Keratinocyte (primary cell): ENCODE measurements at regions not wholly inside any gene's neighbourhood (a gene's known extent, or its start where the extent isn't known, plus 50 kb on each side); places are given as distances from the start of the nearest gene placed in this dataset.

Source experiments
- DNase-seq: peaks from one replicate; pipeline ENCODE4 v3.0.0-alpha.2; 2011; ENCODE audit warnings: low read depth, missing footprints, low spot score
- FAIRE-seq: peaks from 2 replicates; lab custom pipeline; 2011; peaks lifted over from hg19 to GRCh38; lab: Jason Lieb, UNC
- H2AFZ ChIP-seq: 2 replicates; pipeline ENCODE4 v1.6.0; 2012; ENCODE audit warnings: low read length, control low read depth, inconsistent platforms; ENCODE audit not compliant: control insufficient read depth
- H3K27ac ChIP-seq: 2 replicates; pipeline ENCODE4 v1.5.1; 2011; ENCODE audit warnings: low read length; ENCODE audit not compliant: control insufficient read depth, insufficient read depth
- H3K27me3 ChIP-seq: 3 replicates; pipeline ENCODE4 v1.6.0; 2011; ENCODE audit warnings: low read length; ENCODE audit not compliant: control insufficient read depth, insufficient read depth; ENCODE audit errors: extremely low read depth
- H3K36me3 ChIP-seq, 2 experiments: 2 replicates in 1 of 2; 3 replicates in 1 of 2; pipeline ENCODE4 v1.5.1; 2011; ENCODE audit warnings: low read length in 2 of 2, mild to moderate bottlenecking in 1 of 2; ENCODE audit not compliant: control insufficient read depth in 2 of 2, insufficient read depth in 2 of 2; ENCODE audit errors: extremely low read depth in 1 of 2
- H3K4me1 ChIP-seq: 3 replicates; pipeline ENCODE4 v1.5.1; 2011; ENCODE audit warnings: low read length; ENCODE audit not compliant: control insufficient read depth, insufficient read depth; ENCODE audit errors: extremely low read depth
- H3K4me2 ChIP-seq: 3 replicates; pipeline ENCODE4 v1.6.0; 2011; ENCODE audit warnings: low read depth, low read length; ENCODE audit not compliant: control insufficient read depth, insufficient read depth; ENCODE audit errors: extremely low read depth
- H3K4me3 ChIP-seq, 3 experiments: fragments of 200-600 bp in 1 of 3; sonication (generic) in 1 of 3; 2 replicates in 2 of 3; 3 replicates in 1 of 3; pipeline ENCODE4 v1.5.1; 2011 to 2016; ENCODE audit warnings: low read length in 3 of 3, mild to moderate bottlenecking in 3 of 3, control low read depth in 2 of 3, inconsistent platforms in 1 of 3, low read depth in 1 of 3, mixed read lengths in 1 of 3, mixed run types in 1 of 3, moderate library complexity in 1 of 3; ENCODE audit not compliant: control insufficient read depth in 2 of 3, insufficient read depth in 2 of 3; ENCODE audit errors: extremely low read depth in 1 of 3
- H3K79me2 ChIP-seq: 2 replicates; pipeline ENCODE4 v1.6.0; 2012; ENCODE audit warnings: low read length; ENCODE audit not compliant: control insufficient read depth, insufficient read depth
- H3K9ac ChIP-seq: 3 replicates; pipeline ENCODE4 v1.6.0; 2011; ENCODE audit warnings: low read length; ENCODE audit not compliant: control insufficient read depth, insufficient read depth; ENCODE audit errors: extremely low read depth
- H3K9me1 ChIP-seq: 3 replicates; pipeline ENCODE4 v1.6.0; 2011; ENCODE audit warnings: low read length; ENCODE audit not compliant: control insufficient read depth, insufficient read depth; ENCODE audit errors: extremely low read depth
- H3K9me3 ChIP-seq: 2 replicates; pipeline ENCODE4 v1.5.1; 2012; ENCODE audit warnings: low read depth, low read length; ENCODE audit not compliant: control insufficient read depth
- H4K20me1 ChIP-seq: 3 replicates; pipeline ENCODE4 v1.6.0; 2011; ENCODE audit warnings: low read length; ENCODE audit not compliant: control insufficient read depth, insufficient read depth; ENCODE audit errors: extremely low read depth
- EZH2 ChIP-seq: IDR thresholded peaks from one replicate; pipeline ENCODE4 v1.6.1; 2012; ENCODE audit warnings: inconsistent platforms, mild to moderate bottlenecking, low read length, moderate library complexity
- dilution Hi-C: fragments of 300-500 bp; cut with MboI; formaldehyde crosslinking; loops from one replicate; pipeline ENCODE4 v1.7.0; 2020; ENCODE audit warnings: low sequenced_read_pairs; ENCODE audit not compliant: extremely low pct_ligation_motif_present
- TF ChIP-seq, protein P1 (sequence below), 3 experiments: IDR thresholded peaks in 1 of 3; conservative IDR thresholded peaks in 1 of 3; optimal IDR thresholded peaks in 1 of 3; 2 replicates in 2 of 3; 3 replicates in 1 of 3; pipeline versions ENCODE3 to v1.5.1; 2011; ENCODE audit warnings: low read length in 3 of 3, mild to moderate bottlenecking in 3 of 3, moderate library complexity in 2 of 3, control low read depth in 1 of 3, inconsistent platforms in 1 of 3; ENCODE audit not compliant: insufficient read depth in 2 of 3; ENCODE audit errors: extremely low read depth in 1 of 3

DNA sequence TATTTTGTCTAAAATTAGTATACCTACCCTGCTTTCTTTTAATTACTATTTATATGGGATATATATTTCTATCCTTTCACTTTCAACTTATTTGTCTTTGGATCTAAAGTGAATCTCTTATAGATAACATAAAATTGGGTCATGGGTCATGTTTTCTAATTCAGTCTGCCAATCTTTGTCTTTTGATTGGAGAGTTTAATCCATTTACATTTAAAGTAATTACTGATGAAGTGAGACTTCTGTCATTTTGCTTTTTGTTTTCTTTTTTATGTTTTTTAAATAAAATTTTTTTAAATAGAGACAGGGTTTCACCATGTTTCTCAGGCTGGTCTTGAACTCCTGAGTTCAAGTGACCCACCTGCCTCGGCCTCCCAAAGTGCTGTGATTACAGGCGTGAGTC is 50.5 kb upstream of the PRDM1 start:
- no peak overlapping the region for H3K4me3 ChIP-seq
- H4K20me1 ChIP-seq, result no peaks in the 10 kb centered on the region
- H3K9me3 ChIP-seq, result no peaks in the 10 kb centered on the region
- H3K9ac ChIP-seq, result no peak overlapping the region
- DNase-seq, result no peak
- TF ChIP-seq EZH2, result no peak
- TF ChIP-seq, protein P1, sequence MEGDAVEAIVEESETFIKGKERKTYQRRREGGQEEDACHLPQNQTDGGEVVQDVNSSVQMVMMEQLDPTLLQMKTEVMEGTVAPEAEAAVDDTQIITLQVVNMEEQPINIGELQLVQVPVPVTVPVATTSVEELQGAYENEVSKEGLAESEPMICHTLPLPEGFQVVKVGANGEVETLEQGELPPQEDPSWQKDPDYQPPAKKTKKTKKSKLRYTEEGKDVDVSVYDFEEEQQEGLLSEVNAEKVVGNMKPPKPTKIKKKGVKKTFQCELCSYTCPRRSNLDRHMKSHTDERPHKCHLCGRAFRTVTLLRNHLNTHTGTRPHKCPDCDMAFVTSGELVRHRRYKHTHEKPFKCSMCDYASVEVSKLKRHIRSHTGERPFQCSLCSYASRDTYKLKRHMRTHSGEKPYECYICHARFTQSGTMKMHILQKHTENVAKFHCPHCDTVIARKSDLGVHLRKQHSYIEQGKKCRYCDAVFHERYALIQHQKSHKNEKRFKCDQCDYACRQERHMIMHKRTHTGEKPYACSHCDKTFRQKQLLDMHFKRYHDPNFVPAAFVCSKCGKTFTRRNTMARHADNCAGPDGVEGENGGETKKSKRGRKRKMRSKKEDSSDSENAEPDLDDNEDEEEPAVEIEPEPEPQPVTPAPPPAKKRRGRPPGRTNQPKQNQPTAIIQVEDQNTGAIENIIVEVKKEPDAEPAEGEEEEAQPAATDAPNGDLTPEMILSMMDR (optimal IDR thresholded peaks at IDR 0.05 in 1 of 3, IDR thresholded peaks at IDR 0.05 in 1 of 3, conservative IDR thresholded peaks at IDR 0.05 in 1 of 3; ENCODE audit: extremely low read depth in 1 of 3, insufficient read depth in 2 of 3, low read length in 3 of 3), result no peak
- H3K4me1 ChIP-seq, result peaks cover 3% of the 10 kb centered on the region
- no peaks in the 10 kb centered on the region for H3K79me2 ChIP-seq
- no peaks in the 10 kb centered on the region for H3K9me1 ChIP-seq
- no peak overlapping the region for H3K4me2 ChIP-seq
- no peak overlapping the region for H2AFZ ChIP-seq
- no peak overlapping the region for H3K27ac ChIP-seq
- no peak for FAIRE-seq
- H3K36me3 ChIP-seq, result no peaks in the 10 kb centered on the region
- dilution Hi-C loops, result no loop called here
- H3K27me3 ChIP-seq, result no peaks in the 10 kb centered on the region

DNA sequence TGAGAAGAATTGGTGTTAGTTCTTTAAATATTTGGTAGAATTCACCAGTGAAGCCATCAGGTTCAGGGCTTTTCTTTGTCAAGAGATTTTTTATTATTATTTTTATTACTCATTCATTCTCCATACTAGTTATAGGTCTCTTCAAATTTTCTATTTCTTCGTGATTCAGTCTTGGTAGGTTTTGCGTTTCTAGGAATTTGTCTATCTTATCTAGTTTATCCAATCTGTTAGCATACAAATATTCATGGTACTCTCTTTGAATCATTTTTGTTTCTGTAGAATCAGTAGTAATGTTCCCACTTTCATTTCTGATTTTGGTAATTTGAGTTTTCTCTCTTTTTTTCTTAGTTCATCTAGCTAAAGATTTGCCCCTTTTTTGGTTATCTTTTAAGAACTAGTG is 52.3 kb upstream of the PRDM1 start:
- FAIRE-seq (no peak), DNase-seq (no peak)
- no peaks in the 10 kb centered on the region for H3K36me3 ChIP-seq
- no peak overlapping the region for H3K9ac ChIP-seq
- no peak overlapping the region for H3K4me3 ChIP-seq
- H3K4me2 ChIP-seq, result no peak overlapping the region
- H3K9me1 ChIP-seq, result no peaks in the 10 kb centered on the region
- TF ChIP-seq EZH2, result no peak
- TF ChIP-seq, protein P1 (optimal IDR thresholded peaks at IDR 0.05 in 1 of 3, IDR thresholded peaks at IDR 0.05 in 1 of 3, conservative IDR thresholded peaks at IDR 0.05 in 1 of 3; ENCODE audit: extremely low read depth in 1 of 3, insufficient read depth in 2 of 3, low read length in 3 of 3), result no peak
- no peaks in the 10 kb centered on the region for H3K9me3 ChIP-seq
- H2AFZ ChIP-seq, result no peak overlapping the region
- dilution Hi-C loops, result no loop called here
- H3K4me1 ChIP-seq, result peaks cover 3% of the 10 kb centered on the region
- no peaks in the 10 kb centered on the region for H3K79me2 ChIP-seq
- H3K27me3 ChIP-seq, result no peaks in the 10 kb centered on the region
- no peak overlapping the region for H3K27ac ChIP-seq
- H4K20me1 ChIP-seq, result no peaks in the 10 kb centered on the region
